GM19351 (cell line): ENCODE measurements at regions not wholly inside any gene's neighbourhood (a gene's known extent, or its start where the extent isn't known, plus 50 kb on each side); places are given as distances from the start of the nearest gene placed in this dataset.
"Not testable (repeated sequence)": the region's sequence is repeated elsewhere in the genome, so short reads cannot be mapped to it uniquely, and the experiment has no call there.

Source experiments
- ATAC-seq: cut with Tn5 transposase; IDR thresholded peaks from one replicate; pipeline ENCODE4 v1.9.1; 2021; ENCODE audit warnings: mild to moderate bottlenecking, moderate library complexity; ENCODE audit not compliant: unreplicated experiment

- no peak for ATAC-seq
Measured at GRCh38 chr5:36422952-36423351, 121.2 kb upstream of the RANBP3L start.

DNA sequence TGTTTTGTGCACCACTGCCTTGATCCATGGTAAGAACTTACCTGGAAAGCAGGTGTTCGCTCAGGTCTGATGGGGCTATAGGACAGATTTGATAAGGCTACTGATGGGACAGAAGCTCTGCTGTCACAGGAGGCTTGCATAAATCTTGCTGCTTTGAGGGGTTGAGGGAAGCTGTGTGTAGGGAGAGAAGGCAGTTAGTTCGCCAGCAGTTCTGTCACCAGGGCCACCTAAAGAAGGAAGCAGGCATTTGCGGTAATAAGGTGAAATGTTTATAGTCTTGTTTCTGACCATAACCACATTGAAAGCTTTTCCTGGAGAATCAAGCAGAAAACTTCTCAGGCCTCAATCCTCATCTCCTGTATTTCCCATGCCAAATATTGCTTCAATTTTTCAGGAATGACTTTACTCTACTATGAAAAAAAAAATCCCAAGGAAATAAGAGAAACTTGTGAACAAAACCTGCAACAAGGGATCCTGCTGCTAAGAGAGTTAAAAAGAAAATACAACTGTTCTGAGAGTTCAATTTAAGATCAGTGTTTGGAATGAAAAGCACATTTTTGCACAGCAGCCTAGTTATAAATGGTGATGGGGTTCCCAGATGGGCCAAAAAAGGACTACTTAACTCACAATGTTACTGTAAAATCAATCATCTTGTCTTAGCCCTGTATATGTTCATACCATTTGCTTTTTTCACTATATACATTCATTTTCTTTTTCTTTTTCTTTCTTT, 122.0 kb upstream of the RANBP3L start:
- ATAC-seq: no peak

DNA sequence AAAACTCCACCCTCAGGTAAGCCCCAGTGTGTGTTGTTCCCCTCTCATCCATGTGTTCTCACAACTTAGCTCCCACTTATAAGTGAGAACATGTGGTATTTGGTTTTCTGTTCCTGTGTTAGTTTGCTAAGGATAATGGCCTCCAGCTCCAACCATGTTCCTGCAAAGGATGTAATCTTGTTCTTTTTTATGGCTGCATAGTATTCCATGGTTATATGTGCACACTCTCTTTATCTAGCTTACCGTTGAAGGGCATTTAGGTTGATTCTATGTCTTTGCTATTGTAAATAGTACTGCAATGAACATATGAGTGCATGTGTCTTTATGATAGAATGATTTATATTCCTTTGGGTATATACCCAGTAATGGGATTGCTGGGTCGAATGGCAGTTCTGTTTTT, 124.4 kb upstream of the RANBP3L start:
- not testable (repeated sequence) for ATAC-seq

- no peak for ATAC-seq
Measured at GRCh38 chr5:36435516-36435915, 133.8 kb upstream of the RANBP3L start.

DNA sequence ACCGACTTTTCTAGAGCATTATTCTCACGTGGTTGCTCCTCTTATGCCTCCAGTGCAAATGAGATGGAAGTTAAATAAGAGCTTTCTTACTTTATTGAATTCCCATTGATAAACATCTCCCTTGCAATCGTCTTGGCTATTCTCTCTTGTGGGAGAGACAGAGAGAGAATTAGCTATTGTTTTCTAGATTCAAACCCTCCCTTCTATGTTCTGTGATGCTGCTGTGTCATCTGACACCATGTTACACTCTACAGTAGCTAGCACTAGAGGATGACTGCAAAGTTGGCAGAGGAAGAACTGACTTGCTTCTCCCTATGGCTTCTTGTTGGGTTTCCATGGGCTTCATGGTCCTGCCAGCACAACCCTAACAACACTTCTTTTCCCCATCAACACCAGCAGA, 134.6 kb upstream of the RANBP3L start:
- ATAC-seq: no peak

DNA sequence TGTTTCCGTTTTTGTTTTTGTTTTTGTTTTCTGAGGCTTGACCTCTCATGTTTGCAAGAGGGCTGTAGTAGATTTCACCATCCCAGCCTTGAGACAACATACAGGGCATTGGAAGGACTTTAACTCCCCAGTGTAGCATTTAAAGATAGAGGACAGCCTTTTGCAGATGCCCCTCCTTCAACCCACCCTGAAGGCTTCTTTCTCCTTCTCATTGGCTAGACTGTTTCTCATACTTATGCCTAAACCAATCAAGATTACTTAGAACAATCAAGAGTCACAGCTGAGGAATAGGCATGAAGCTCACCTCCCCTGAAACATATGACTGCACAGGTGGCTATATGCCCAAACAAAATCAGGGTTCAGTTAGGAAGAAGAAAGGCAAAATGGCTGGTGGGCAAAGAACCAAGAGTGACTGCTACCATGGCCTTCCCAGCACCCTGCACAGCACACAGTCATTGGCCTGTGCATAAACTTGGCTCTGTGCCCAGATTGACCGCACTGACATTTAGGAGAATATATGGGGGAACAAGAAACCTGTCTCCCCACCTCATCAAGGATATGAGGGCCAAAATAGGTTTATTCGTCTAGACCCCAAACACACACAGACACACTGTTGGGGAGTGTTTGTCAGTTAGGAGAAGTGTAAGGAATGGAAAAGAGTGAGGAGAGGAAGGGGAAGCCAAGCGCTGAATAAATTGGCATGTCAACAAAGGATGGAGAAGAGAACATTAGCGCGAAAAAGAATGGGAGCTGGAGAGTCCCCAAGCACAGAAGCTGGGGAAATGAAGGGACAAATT, 137.3 kb upstream of the RANBP3L start:
- no peak for ATAC-seq

DNA sequence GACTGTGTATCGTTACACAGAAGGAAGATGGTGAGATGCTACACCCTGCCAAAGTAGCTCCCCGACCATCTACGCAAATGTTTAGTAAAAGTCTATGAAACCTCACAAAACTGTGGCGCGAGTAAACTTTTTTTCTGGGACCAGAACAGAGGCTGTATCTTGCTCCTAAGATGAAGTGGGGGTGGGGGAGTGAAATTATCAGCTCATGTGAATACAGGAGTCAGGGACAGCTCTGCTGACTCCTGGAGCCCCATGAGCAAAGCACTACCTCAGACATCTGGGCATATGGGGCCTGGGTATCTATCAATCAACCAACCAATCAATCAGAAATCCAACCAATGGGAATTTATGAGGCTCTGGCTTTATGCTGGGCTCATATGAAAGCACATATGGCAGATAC, 138.6 kb upstream of the RANBP3L start:
- no peak for ATAC-seq

- no peak for ATAC-seq
Measured at GRCh38 chr5:36441280-36441679, 139.6 kb upstream of the RANBP3L start.

- ATAC-seq: no peak
Measured at GRCh38 chr5:36442352-36442751, 140.7 kb upstream of the RANBP3L start.

- no peak for ATAC-seq
Measured at GRCh38 chr5:36442796-36443195, 141.1 kb upstream of the RANBP3L start.

DNA sequence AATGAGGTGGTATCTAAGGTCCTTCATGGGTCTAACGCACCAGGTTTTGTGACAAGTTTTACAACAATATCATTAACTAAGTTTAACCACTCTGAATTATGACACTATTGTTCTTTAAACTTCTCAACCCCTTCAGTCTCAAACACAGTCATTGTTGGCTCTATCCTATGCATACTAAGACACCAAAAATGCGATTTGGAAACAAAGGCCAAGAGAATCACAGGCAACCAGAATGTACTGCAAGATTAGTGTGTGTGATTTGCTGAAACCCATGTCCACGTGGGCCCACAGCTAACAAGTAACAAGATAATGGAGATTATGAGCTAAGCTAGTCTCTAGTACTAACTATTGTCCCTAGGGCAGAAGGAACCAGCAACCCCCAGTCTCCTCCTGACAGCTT, 142.2 kb upstream of the RANBP3L start:
- ATAC-seq: no peak

- ATAC-seq: no peak
Measured at GRCh38 chr5:36444582-36445418, 143.1 kb upstream of the RANBP3L start.

DNA sequence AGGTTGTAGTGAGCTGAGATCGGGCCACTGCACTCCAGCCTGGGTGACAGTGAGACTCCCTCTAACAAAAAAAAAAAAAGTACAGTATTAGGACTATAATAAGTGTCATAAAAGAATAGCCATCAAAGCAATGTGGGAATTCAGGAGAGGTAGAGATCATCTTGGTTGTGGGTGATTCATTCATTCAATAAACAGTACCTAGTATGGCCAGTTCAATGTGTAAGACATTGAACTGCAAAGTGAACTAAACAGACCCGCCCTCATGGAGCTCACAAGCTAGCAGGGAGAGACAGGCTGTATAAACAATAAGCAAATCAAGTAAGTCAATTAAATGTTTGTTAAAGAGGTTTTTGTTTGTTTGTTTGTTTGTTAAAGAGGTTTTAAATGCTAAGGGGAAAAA, 146.1 kb upstream of the RANBP3L start:
- ATAC-seq: no peak

GRCh38 chr5:36450229-36451014, 148.7 kb upstream of the RANBP3L start:
- ATAC-seq: no peak

DNA sequence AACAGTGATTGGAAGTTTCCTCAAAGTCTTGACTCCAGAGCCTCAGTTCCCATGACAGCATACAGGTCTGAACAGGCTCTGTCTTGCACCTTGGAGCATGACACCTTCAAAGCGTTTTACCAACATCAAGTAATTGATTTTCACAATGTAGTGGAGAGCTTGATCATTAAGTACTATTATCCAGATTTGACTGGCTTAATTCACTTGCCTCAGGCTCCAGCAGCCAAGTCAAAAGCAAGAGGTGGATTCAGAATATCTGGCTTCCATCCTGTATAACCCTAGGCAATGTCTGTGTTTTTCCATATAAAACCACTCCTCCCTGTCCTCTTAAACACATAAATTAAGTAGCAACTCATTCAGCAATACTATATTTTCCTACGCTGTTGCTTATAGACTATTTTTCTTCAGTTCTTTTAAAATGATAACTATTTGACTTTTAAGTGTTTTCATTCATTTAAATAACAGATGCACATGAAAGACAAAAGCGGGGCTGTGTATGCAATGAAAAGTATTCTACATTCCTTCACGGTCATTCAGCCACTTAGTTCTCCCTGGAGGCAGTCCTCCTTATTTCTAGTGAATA, 150.8 kb upstream of the RANBP3L start:
- ATAC-seq: no peak

GRCh38 chr5:36457511-36458270, 148.7 kb upstream of the SLC1A3 start:
- ATAC-seq: no peak

GRCh38 chr5:36458746-36459145, 147.7 kb upstream of the SLC1A3 start:
- ATAC-seq: no peak

DNA sequence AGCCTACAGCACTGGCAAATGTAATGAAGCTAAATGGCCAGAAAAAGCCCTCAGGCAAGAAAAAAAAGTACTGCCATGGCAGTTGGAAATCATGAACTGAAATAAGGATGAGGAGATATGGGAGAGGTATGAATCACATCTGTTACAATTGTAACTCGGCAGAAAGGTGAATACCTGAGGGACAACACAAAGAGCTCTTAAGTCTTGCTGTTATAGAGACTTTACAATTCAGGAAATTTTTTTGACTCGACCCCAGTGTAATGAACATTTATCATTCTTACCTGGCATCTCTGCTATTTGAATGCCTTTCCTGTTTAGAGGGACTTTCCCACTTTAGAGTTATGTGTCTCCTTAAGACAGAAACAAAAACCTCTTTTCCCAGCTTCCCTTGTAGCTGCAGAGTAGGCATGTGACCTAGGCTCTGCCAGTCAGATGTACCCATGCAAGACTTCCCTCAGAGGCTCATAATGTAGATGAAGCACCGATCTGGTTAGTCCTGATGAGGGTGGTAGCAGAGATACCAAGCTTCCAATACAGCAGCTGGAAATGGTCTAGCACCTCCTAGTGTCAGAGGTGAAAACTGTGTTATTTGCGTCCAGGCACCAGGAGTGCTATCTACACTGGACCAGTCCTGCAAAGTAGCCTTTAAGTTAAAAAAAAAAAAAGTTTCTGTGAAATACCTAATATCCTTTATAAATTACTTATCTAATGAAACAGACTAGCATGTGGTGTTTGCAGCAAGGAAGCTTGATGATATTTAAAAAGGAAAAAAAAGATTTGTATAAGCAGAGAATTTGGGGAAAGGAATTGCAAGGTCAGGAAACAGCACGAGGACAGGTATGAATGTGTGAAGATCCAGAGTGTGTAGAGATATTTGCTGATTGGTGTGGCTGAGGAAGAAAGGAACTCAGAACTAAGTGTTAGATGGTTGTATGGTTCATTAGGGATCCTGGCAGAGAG, 146.9 kb upstream of the SLC1A3 start:
- no peak for ATAC-seq
